Fibroblast of skin of left biceps (primary cell): ENCODE measurements at regions not wholly inside any gene's neighbourhood (a gene's known extent, or its start where the extent isn't known, plus 50 kb on each side); places are given as distances from the start of the nearest gene placed in this dataset.

Source experiments
- DNase-seq, 2 experiments: peaks; one replicate each; pipeline ENCODE4 v3.0.0-alpha.2; 2013; ENCODE audit warnings: low read depth in 2 of 2

- DNase-seq: no peak
Measured at GRCh38 chr6:40340957-40341356, 246.2 kb downstream of the LRFN2 start.

GRCh38 chr6:40340196-40340595 is 247.0 kb downstream of the LRFN2 start:
- no peak for DNase-seq

GRCh38 chr6:40338306-40338705 is 248.9 kb downstream of the LRFN2 start:
- DNase-seq: no peak

GRCh38 chr6:40336940-40337760 is 250.0 kb downstream of the LRFN2 start:
- no peak for DNase-seq

- DNase-seq: no peak
Measured at GRCh38 chr6:40336296-40336695, 250.9 kb downstream of the LRFN2 start.

GRCh38 chr6:40334496-40335270 is 252.5 kb downstream of the LRFN2 start:
- no peak for DNase-seq

GRCh38 chr6:40331545-40331944 is 255.6 kb downstream of the LRFN2 start:
- no peak for DNase-seq

GRCh38 chr6:40330301-40330721 is 256.9 kb downstream of the LRFN2 start:
- no peak for DNase-seq

GRCh38 chr6:40328986-40329545 is 258.1 kb downstream of the LRFN2 start:
- no peak for DNase-seq

- no peak for DNase-seq
Measured at GRCh38 chr6:40328386-40328985, 258.7 kb downstream of the LRFN2 start.

DNA sequence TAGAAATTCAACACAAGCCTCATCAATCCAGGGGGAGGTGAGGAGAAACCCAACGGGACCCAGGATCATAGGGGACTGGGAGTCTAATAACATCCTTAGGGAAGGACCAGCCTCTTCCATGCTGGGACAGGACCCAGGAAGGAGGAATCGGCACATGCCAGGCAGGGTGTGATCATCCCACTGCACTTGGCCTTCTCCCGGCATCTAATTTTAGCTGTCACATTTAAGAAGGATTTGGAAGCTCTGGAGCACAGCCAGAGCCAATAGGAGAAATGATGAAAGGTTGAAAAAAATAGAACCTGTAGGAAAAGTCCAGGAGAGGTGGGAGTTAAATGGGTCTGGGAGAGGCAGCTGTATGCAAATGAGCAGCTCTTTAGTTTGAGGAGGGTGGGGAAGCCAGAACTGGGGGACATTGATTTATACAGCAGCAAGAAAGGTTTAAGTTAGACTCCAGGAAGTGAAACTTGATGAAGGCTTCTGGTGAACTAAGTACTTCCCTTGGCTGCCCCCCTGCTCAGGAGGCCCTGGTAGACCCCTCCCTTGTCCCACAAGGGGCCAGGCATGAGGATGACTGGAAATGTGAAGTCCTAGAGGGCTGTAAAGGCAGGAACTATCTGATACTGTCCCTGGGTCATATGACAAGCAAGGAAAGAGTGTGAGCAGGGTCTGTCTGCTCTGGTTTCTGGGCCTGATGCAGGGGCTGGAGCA is 260.3 kb downstream of the LRFN2 start:
- DNase-seq: no peak

GRCh38 chr6:40325791-40326190 is 261.4 kb downstream of the LRFN2 start:
- no peak for DNase-seq

DNA sequence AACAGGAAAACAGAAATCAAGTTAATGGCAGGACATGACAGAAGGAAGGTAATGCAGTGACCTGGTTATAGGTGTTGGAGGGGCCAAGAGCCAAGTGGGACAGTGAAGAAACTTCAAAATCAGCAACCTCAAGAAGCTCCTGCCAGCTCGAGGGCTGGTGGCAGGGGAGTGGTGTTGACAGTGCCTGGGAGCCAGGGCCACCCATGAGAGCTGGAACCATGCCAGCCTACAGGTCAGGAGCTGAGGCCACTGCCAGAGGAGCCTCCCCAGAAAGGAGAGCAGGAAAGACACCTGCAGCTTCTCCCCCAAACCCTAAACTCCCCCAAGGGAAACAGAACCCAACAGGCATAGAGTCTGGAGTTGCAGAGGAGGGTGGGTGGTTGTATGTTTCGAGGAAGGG is 262.1 kb downstream of the LRFN2 start:
- DNase-seq: no peak

GRCh38 chr6:40323881-40324634 is 263.1 kb downstream of the LRFN2 start:
- DNase-seq: no peak

- no peak for DNase-seq
Measured at GRCh38 chr6:40322336-40322735, 264.8 kb downstream of the LRFN2 start.

- no peak for DNase-seq
Measured at GRCh38 chr6:40321616-40322015, 265.5 kb downstream of the LRFN2 start.

DNA sequence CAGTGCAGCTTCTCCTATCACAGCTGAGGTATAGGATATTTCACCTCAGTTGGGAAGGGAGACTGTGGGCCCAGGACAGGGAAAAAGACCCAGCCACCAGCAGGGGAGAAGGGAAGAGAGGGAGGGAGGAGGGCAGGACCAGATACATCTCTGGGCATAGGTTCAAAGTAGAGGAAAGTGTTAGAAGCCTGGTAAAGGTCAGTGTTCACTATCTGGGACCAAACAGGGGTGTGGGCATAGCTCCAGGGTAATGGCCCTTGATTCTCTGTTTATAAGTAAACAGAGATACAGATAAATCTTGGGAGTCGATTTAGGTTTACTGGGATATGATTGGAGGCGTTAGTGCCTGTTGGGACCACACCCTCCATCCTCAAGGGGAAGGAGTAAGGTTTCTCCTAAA is 266.2 kb downstream of the LRFN2 start:
- DNase-seq: no peak

GRCh38 chr6:40320441-40320840 is 266.7 kb downstream of the LRFN2 start:
- DNase-seq: no peak

GRCh38 chr6:40319124-40319523 is 268.0 kb downstream of the LRFN2 start:
- no peak for DNase-seq

DNA sequence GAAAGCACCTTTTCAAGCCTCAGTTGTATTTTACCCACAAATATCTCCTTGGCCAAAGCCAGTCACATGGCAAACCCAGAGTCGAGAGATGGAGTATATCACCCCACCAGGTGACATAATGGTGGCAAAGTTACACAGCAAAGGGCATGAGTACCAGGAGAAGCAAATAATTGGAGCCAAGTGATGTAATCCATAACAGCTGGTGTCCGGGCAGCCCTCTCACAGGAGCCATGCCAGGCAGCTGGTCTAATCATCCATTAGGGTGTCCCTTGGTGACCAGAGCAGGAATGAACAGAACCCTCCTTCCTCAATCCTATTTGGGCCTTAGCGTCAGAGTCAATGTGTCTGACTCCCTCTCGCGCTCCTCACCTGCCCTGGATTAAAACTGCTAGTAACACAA is 272.1 kb downstream of the LRFN2 start:
- DNase-seq: no peak

DNA sequence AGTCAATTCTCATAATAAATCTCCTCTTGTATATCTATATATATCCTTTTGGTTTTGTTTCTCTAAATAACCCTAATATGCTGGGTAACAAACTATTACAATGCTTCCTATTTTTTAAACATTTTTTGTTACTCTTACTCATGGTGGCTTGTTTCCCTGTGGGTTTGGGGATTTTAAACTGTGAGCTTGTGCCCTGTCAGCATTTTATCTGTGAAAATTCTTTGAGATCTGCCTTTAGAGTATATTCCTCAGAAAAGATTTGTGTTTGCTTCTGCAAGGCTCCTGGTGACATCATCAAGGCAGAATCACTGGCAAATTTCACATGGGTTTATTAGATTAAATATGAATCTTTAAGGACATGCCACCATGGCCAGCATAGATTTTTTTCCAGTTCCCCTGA is 273.6 kb downstream of the LRFN2 start:
- no peak for DNase-seq
